Esophagus (tissue), 2 donors: ENCODE measurements at regions not wholly inside any gene's neighbourhood (a gene's known extent, or its start where the extent isn't known, plus 50 kb on each side); places are given as distances from the start of the nearest gene placed in this dataset.
A peak's percentile ranks its signal among the peaks of the same experiment; 100 is the strongest.

Source experiments
- H3K27ac ChIP-seq, 2 donors: one replicate each; pipeline ENCODE4 v1.5.1; 2013; ENCODE audit warnings: low read depth in 2 of 2, mild to moderate bottlenecking in 2 of 2, inconsistent platforms in 1 of 2, low read length in 1 of 2, moderate library complexity in 1 of 2
- H3K27me3 ChIP-seq, 2 donors: one replicate each; pipeline ENCODE4 v1.6.1; 2013; ENCODE audit warnings: low read length in 2 of 2, control low read depth in 1 of 2, mild to moderate bottlenecking in 1 of 2; ENCODE audit not compliant: insufficient read depth in 2 of 2, control insufficient read depth in 1 of 2
- H3K36me3 ChIP-seq, 2 donors: one replicate each; pipeline ENCODE4 v1.6.1; 2013; ENCODE audit warnings: low read length in 1 of 2; ENCODE audit not compliant: control insufficient read depth in 2 of 2, insufficient read depth in 2 of 2
- H3K4me1 ChIP-seq, 2 donors: one replicate each; pipeline ENCODE4 v1.6.1; 2013; ENCODE audit warnings: low read length in 1 of 2; ENCODE audit not compliant: control insufficient read depth in 2 of 2, insufficient read depth in 2 of 2
- H3K4me3 ChIP-seq, 2 donors: one replicate each; pipeline ENCODE4 v1.5.1; 2013; ENCODE audit warnings: low read length in 2 of 2, mild to moderate bottlenecking in 2 of 2, low read depth in 1 of 2, moderate library complexity in 1 of 2
- H3K9me3 ChIP-seq, 2 donors: one replicate each; pipeline ENCODE4 v1.6.1; 2013; ENCODE audit warnings: mild to moderate bottlenecking in 2 of 2, low read depth in 1 of 2, low read length in 1 of 2, moderate library complexity in 1 of 2; ENCODE audit not compliant: control insufficient read depth in 2 of 2, insufficient read depth in 1 of 2
- WGBS, 2 donors: extraction: QIAGEN DNeasy Blood & Tissue Kit; methylation state at CpG; one replicate each; pipeline ENCODE4 v1.1.7; 2013; 5-methylcytosine and 5-hydroxymethylcytosine counted together
- donor health status: healthy with polysubstance abuse.
- donor health status: Bipolar disorder and iron deficiency.

- 91 to 94% methylated on average over 1 of the region's 1 CpG for WGBS, 2 donors
- Histone ChIP-seq H3K9me3 (no peaks in the 10 kb centered on the region), H3K27ac (no peak overlapping the region), H3K4me3 (no peak overlapping the region), H3K36me3 (no peaks in the 10 kb centered on the region), H3K4me1 (peaks cover 0 to 4% of the 10 kb centered on the region in 2 donors), H3K27me3 (no peaks in the 10 kb centered on the region)
These were observed 83.6 kb upstream of the SLC44A3 start for GRCh38 chr1:94736549-94736948.

- Histone ChIP-seq H3K4me3 (no peak overlapping the region), H3K36me3 (no peaks in the 10 kb centered on the region), H3K9me3 (no peaks in the 10 kb centered on the region), H3K4me1 (peaks cover 0 to 4% of the 10 kb centered on the region in 2 donors), H3K27me3 (no peaks in the 10 kb centered on the region), H3K27ac (no peak overlapping the region)
- 90 to 92% methylated on average over 2 of the region's 2 CpGs for WGBS, 2 donors
These were observed 84.1 kb upstream of the SLC44A3 start for GRCh38 chr1:94736073-94736472.

GRCh38 chr1:94734963-94735901 is 84.9 kb upstream of the SLC44A3 start:
- no peaks in the 10 kb centered on the region for H3K9me3 ChIP-seq
- H3K4me3 ChIP-seq, result no peak overlapping the region
- peaks cover 0 to 4% of the 10 kb centered on the region in 2 donors for H3K4me1 ChIP-seq
- 52 to 56% methylated on average over 20 of the region's 20 CpGs for WGBS, 2 donors
- no peaks in the 10 kb centered on the region for H3K27me3 ChIP-seq
- peak overlapping the region in 1 of 2 donors; percentile 20 for H3K27ac ChIP-seq
- H3K36me3 ChIP-seq, result no peaks in the 10 kb centered on the region

GRCh38 chr1:94731891-94732290 is 88.3 kb upstream of the SLC44A3 start:
- no peaks in the 10 kb centered on the region for H3K36me3 ChIP-seq
- 73 to 81% methylated on average over 1 of the region's 1 CpG for WGBS, 2 donors

GRCh38 chr1:94730450-94730849 is 89.7 kb upstream of the SLC44A3 start:
- Histone ChIP-seq H3K4me1 (peaks cover 0 to 10% of the 10 kb centered on the region in 2 donors), H3K36me3 (no peaks in the 10 kb centered on the region), H3K27me3 (no peaks in the 10 kb centered on the region), H3K4me3 (no peak overlapping the region), H3K27ac (no peak overlapping the region), H3K9me3 (no peaks in the 10 kb centered on the region)
- 76 to 90% methylated on average over 3 of the region's 3 CpGs for WGBS, 2 donors

More at GRCh38 chr1:94731891-94732290, 88.3 kb upstream of the SLC44A3 start:
- H3K9me3 ChIP-seq, result no peaks in the 10 kb centered on the region
- no peak overlapping the region for H3K27ac ChIP-seq
- H3K27me3 ChIP-seq, result no peaks in the 10 kb centered on the region
- no peak overlapping the region for H3K4me3 ChIP-seq
- H3K4me1 ChIP-seq, result peaks cover 0 to 10% of the 10 kb centered on the region in 2 donors

- H3K27me3 ChIP-seq, result no peaks in the 10 kb centered on the region
- no peak overlapping the region for H3K4me3 ChIP-seq
- no peaks in the 10 kb centered on the region for H3K9me3 ChIP-seq
- no peaks in the 10 kb centered on the region for H3K36me3 ChIP-seq
- no peak overlapping the region for H3K27ac ChIP-seq
- peaks cover 0 to 6% of the 10 kb centered on the region in 2 donors for H3K4me1 ChIP-seq
- WGBS, 2 donors, result 62 to 66% methylated on average over 1 of the region's 1 CpG
These were observed 90.9 kb upstream of the SLC44A3 start for GRCh38 chr1:94729267-94729666.

- 36 to 50% methylated on average over 7 of the region's 7 CpGs for WGBS, 2 donors
- Histone ChIP-seq H3K27me3 (no peaks in the 10 kb centered on the region), H3K36me3 (no peaks in the 10 kb centered on the region), H3K4me1 (peaks cover 0 to 6% of the 10 kb centered on the region in 2 donors), H3K4me3 (no peak overlapping the region), H3K9me3 (no peaks in the 10 kb centered on the region), H3K27ac (peak overlapping the region in 1 of 2 donors; percentile 17)
These were observed 92.1 kb upstream of the SLC44A3 start for GRCh38 chr1:94727846-94728715.

- Histone ChIP-seq H3K27ac (no peak overlapping the region), H3K9me3 (no peaks in the 10 kb centered on the region), H3K36me3 (no peaks in the 10 kb centered on the region), H3K27me3 (no peaks in the 10 kb centered on the region), H3K4me1 (peaks cover 0 to 6% of the 10 kb centered on the region in 2 donors), H3K4me3 (no peak overlapping the region)
- WGBS, 2 donors, result 73 to 76% methylated on average over 6 of the region's 6 CpGs
These were observed 93.0 kb upstream of the SLC44A3 start for GRCh38 chr1:94726981-94727685.

- Histone ChIP-seq H3K27ac (no peak overlapping the region), H3K9me3 (no peaks in the 10 kb centered on the region), H3K27me3 (no peaks in the 10 kb centered on the region), H3K36me3 (no peaks in the 10 kb centered on the region), H3K4me3 (no peak overlapping the region), H3K4me1 (peaks cover 0 to 6% of the 10 kb centered on the region in 2 donors)
- WGBS, 2 donors, result 90 to 96% methylated on average over 3 of the region's 3 CpGs
These were observed 94.6 kb upstream of the SLC44A3 start for GRCh38 chr1:94725566-94725965.
